ENCODE measurements at regions not wholly inside any gene's neighbourhood (a gene's known extent, or its start where the extent isn't known, plus 50 kb on each side); places are given as distances from the start of the nearest gene placed in this dataset.

DNA sequence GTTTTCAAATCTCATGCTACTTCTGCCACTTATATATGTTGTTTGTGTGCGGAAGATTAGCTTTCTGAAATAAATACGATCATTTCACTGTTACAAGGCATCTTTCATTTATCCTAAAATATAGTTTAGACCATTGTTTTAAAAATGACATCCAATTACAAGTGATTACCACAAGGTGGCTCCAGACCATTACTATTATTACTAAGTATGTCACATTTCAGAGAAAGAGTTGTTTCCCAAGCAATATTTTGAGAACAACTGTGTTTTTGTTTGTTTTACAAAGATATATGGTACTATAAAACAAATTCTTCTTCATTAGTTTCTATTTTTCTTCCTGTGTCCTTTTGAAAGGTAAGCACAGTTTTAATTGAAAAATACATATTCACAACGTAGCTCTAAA, 136.0 kb upstream of the RAP2B start:
- no peak for TF ChIP-seq RBBP5 (conservative IDR thresholded peaks at IDR 0.05)
- peak; percentile 34 to 63 (median 49); a peak in 5 of 6 replicates for TF ChIP-seq CTCF (IDR thresholded peaks at IDR 0.05 in 2 of 3, conservative IDR thresholded peaks at IDR 0.05 in 1 of 3; ENCODE audit: control insufficient read depth in 2 of 3, extremely low read depth in 1 of 3, insufficient read depth in 1 of 3, low read depth in 3 of 3, low read length in 3 of 3)
- TF ChIP-seq POLR2AphosphoS5 (IDR thresholded peaks at IDR 0.05; ENCODE audit: low read length) = no peak
- no peak for TF ChIP-seq FOXK2 (IDR thresholded peaks at IDR 0.05)
- no peak for TF ChIP-seq EZH2 (IDR thresholded peaks at IDR 0.05; ENCODE audit: borderline replicate concordance, control insufficient read depth, low read depth, low read length)
- TF ChIP-seq, protein P1, sequence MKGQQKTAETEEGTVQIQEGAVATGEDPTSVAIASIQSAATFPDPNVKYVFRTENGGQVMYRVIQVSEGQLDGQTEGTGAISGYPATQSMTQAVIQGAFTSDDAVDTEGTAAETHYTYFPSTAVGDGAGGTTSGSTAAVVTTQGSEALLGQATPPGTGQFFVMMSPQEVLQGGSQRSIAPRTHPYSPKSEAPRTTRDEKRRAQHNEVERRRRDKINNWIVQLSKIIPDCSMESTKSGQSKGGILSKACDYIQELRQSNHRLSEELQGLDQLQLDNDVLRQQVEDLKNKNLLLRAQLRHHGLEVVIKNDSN (IDR thresholded peaks at IDR 0.05; ENCODE audit: borderline replicate concordance, extremely low read length, insufficient read depth, low read depth, low read length) = no peak
- no peak for TF ChIP-seq CBX3 (IDR thresholded peaks at IDR 0.05; ENCODE audit: borderline replicate concordance, low read depth)
- no peak for TF ChIP-seq MYC (IDR thresholded peaks at IDR 0.05; ENCODE audit: insufficient read depth, insufficient read length, insufficient replicate concordance, low read length, severe bottlenecking)
- TF ChIP-seq ZNF24 (IDR thresholded peaks at IDR 0.05) = no peak
- TF ChIP-seq CEBPB (IDR thresholded peaks at IDR 0.05; ENCODE audit: borderline replicate concordance in 1 of 2, low read depth in 2 of 2, low read length in 2 of 2) = no peak
- TF ChIP-seq CREB1 (IDR thresholded peaks at IDR 0.05; ENCODE audit: low read depth) = no peak
- TF ChIP-seq, protein P2, sequence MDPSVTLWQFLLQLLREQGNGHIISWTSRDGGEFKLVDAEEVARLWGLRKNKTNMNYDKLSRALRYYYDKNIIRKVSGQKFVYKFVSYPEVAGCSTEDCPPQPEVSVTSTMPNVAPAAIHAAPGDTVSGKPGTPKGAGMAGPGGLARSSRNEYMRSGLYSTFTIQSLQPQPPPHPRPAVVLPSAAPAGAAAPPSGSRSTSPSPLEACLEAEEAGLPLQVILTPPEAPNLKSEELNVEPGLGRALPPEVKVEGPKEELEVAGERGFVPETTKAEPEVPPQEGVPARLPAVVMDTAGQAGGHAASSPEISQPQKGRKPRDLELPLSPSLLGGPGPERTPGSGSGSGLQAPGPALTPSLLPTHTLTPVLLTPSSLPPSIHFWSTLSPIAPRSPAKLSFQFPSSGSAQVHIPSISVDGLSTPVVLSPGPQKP (IDR thresholded peaks at IDR 0.05; ENCODE audit: low read depth, low read length) = no peak

Data from GM12878 (cell line).